Astrocyte (in vitro differentiated cells and primary cell): ENCODE measurements at regions not wholly inside any gene's neighbourhood (a gene's known extent, or its start where the extent isn't known, plus 50 kb on each side); places are given as distances from the start of the nearest gene placed in this dataset.

Experiments
- EZH2 ChIP-seq: IDR thresholded peaks from 2 replicates; pipeline ENCODE4 v1.6.1; 2012; ENCODE audit warnings: mild to moderate bottlenecking, low read length, inconsistent platforms; ENCODE audit not compliant: insufficient read depth
- TF ChIP-seq, protein P1 (sequence below): IDR thresholded peaks from 2 replicates; pipeline ENCODE4 v1.5.1; 2011; ENCODE audit warnings: low read depth, mild to moderate bottlenecking, inconsistent platforms, low read length, moderate library complexity; ENCODE audit not compliant: insufficient read depth

- no peak for TF ChIP-seq EZH2
- TF ChIP-seq, protein P1, sequence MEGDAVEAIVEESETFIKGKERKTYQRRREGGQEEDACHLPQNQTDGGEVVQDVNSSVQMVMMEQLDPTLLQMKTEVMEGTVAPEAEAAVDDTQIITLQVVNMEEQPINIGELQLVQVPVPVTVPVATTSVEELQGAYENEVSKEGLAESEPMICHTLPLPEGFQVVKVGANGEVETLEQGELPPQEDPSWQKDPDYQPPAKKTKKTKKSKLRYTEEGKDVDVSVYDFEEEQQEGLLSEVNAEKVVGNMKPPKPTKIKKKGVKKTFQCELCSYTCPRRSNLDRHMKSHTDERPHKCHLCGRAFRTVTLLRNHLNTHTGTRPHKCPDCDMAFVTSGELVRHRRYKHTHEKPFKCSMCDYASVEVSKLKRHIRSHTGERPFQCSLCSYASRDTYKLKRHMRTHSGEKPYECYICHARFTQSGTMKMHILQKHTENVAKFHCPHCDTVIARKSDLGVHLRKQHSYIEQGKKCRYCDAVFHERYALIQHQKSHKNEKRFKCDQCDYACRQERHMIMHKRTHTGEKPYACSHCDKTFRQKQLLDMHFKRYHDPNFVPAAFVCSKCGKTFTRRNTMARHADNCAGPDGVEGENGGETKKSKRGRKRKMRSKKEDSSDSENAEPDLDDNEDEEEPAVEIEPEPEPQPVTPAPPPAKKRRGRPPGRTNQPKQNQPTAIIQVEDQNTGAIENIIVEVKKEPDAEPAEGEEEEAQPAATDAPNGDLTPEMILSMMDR = no peak
Observed at GRCh38 chr11:81010631-81011030, 1569.8 kb upstream of the TENM4 start.
